GM23338 (cell line): ENCODE measurements at regions not wholly inside any gene's neighbourhood (a gene's known extent, or its start where the extent isn't known, plus 50 kb on each side); places are given as distances from the start of the nearest gene placed in this dataset.

Source experiments
- ATAC-seq: fragments of 200-7000 bp; cut with Tn5 transposase; 3 replicates; pipeline ENCODE4 v1.9.1; 2020
- DNase-seq: peaks from one replicate; pipeline ENCODE4 v3.0.0-alpha.2; 2015; ENCODE audit warnings: low spot score
- H2AFZ ChIP-seq: fragments of 200-600 bp; sonication (generic); 2 replicates; pipeline ENCODE4 v1.8.0; 2016; ENCODE audit warnings: antibody characterized with exemption, mild to moderate bottlenecking, moderate library complexity
- H3F3A ChIP-seq: fragments of 200-600 bp; sonication (generic); replicated peaks from 2 replicates; pipeline ENCODE4 v1.8.0; 2017; ENCODE audit warnings: antibody characterized with exemption, mixed run types, low read depth
- H3K27ac ChIP-seq: fragments of 200-600 bp; sonication (generic); 2 replicates; pipeline ENCODE4 v1.6.1; 2016; ENCODE audit warnings: low read depth
- H3K27me3 ChIP-seq: fragments of 200-600 bp; sonication (generic); 2 replicates; pipeline ENCODE4 v1.8.0; 2016; ENCODE audit warnings: mild to moderate bottlenecking, mixed run types, moderate library complexity; ENCODE audit not compliant: insufficient read depth
- H3K36me3 ChIP-seq: fragments of 200-600 bp; sonication (generic); 2 replicates; pipeline ENCODE4 v1.8.0; 2016; ENCODE audit warnings: mild to moderate bottlenecking; ENCODE audit not compliant: insufficient read depth
- H3K4me1 ChIP-seq: fragments of 200-600 bp; sonication (generic); 2 replicates; pipeline ENCODE4 v1.8.0; 2016; ENCODE audit warnings: mild to moderate bottlenecking, moderate library complexity; ENCODE audit not compliant: insufficient read depth
- H3K4me2 ChIP-seq: fragments of 200-600 bp; sonication (generic); 2 replicates; pipeline ENCODE4 v1.7.1; 2017; ENCODE audit warnings: mixed run types
- H3K4me3 ChIP-seq: fragments of 200-600 bp; sonication (generic); 2 replicates; pipeline ENCODE4 v1.6.1; 2016; ENCODE audit warnings: mixed run types
- H3K79me2 ChIP-seq: fragments of 200-600 bp; sonication (generic); replicated peaks from 2 replicates; pipeline ENCODE4 v1.8.0; 2017; ENCODE audit warnings: mild to moderate bottlenecking; ENCODE audit not compliant: insufficient read depth
- H3K9me2 ChIP-seq: fragments of 200-600 bp; sonication (generic); 2 replicates; pipeline ENCODE4 v1.8.0; 2017; ENCODE audit not compliant: insufficient read depth
- H4K20me1 ChIP-seq: fragments of 200-600 bp; sonication (generic); replicated peaks from 2 replicates; pipeline ENCODE4 v1.8.0; 2017; ENCODE audit warnings: mild to moderate bottlenecking; ENCODE audit not compliant: insufficient read depth
- H3K27ac Mint-ChIP-seq: 2 replicates; pipeline ENCODE4 v1.8.0; 2020; ENCODE audit warnings: inconsistent platforms, mild to moderate bottlenecking, moderate library complexity, mixed read lengths
- H3K27me3 Mint-ChIP-seq: 3 replicates; pipeline ENCODE4 v1.8.0; 2022; ENCODE audit warnings: low read depth, mild to moderate bottlenecking, moderate library complexity, mixed read lengths, inconsistent platforms; ENCODE audit not compliant: insufficient read depth, poor library complexity
- H3K36me3 Mint-ChIP-seq: 3 replicates; pipeline ENCODE4 v1.8.0; 2021; ENCODE audit warnings: low read depth, mild to moderate bottlenecking, inconsistent platforms, moderate library complexity, mixed read lengths
- H3K4me1 Mint-ChIP-seq: 3 replicates; pipeline ENCODE4 v1.8.0; 2020; ENCODE audit warnings: mild to moderate bottlenecking, inconsistent platforms, mixed read lengths
- H3K4me3 Mint-ChIP-seq: 3 replicates; pipeline ENCODE4 v1.8.0; 2021; ENCODE audit warnings: moderate library complexity, mild to moderate bottlenecking, inconsistent platforms, mixed read lengths
- H3K9me3 Mint-ChIP-seq: 3 replicates; pipeline ENCODE4 v1.8.0; 2020; ENCODE audit warnings: moderate library complexity, mild to moderate bottlenecking, inconsistent platforms, mixed read lengths
- EZH2phosphoT487 ChIP-seq: fragments of 200-600 bp; sonication (generic); IDR thresholded peaks from one replicate; pipeline ENCODE4 v1.8.1; 2018; ENCODE audit warnings: antibody characterized with exemption; ENCODE audit not compliant: unreplicated experiment
- JUNB ChIP-seq: IDR thresholded peaks from one replicate; pipeline ENCODE4 v1.6.1; 2016; ENCODE audit warnings: antibody characterized with exemption; ENCODE audit not compliant: unreplicated experiment
- NANOG ChIP-seq: IDR thresholded peaks from 2 replicates; pipeline ENCODE4 v1.6.1; 2016; ENCODE audit warnings: antibody characterized with exemption, borderline replicate concordance
- POLR2AphosphoS5 ChIP-seq: IDR thresholded peaks from 2 replicates; pipeline ENCODE4 v1.6.1; 2016; ENCODE audit warnings: antibody characterized with exemption, low read depth
- STAT1 ChIP-seq: IDR thresholded peaks from one replicate; pipeline ENCODE4 v1.6.1; 2016; ENCODE audit warnings: antibody characterized with exemption; ENCODE audit not compliant: unreplicated experiment
- ZNF114 ChIP-seq: fragments of 250-450 bp; sonication (Bioruptor Pico); IDR thresholded peaks from 2 replicates; pipeline ENCODE4 v1.5.0; 2020; ENCODE audit warnings: mild to moderate bottlenecking, moderate library complexity
- ZNF331 ChIP-seq: fragments of 250-450 bp; sonication (Bioruptor Pico); IDR thresholded peaks from 2 replicates; pipeline ENCODE4 v1.5.0; 2020; ENCODE audit warnings: low read depth, mild to moderate bottlenecking, moderate library complexity
- ZNF462 ChIP-seq: fragments of 250-450 bp; sonication (Bioruptor Pico); IDR thresholded peaks from 2 replicates; pipeline ENCODE4 v1.5.0; 2020; ENCODE audit warnings: mild to moderate bottlenecking, moderate library complexity
- TF ChIP-seq, protein P1 (sequence below): IDR thresholded peaks from 2 replicates; pipeline ENCODE4 v1.6.1; 2016; ENCODE audit warnings: antibody characterized with exemption

DNA sequence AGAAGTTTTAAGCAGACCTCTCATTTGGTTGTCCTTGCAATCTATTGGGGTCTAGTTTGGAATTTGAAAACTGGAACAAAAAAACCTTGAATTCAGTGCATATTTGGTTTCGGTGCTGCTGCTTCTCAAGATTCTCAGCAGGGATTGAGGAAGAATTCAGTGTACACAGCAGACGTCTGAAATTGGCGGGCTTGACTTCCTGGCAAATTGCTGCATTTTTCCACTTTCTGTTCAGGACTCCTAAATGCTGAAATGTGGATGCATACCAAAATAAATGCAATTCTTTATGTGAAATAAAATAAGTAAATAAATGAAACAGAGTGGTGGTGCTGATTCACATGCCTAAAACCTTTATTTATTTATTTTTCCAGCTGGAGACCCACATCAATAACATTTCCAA is 332.4 kb upstream of the KYNU start:
- H4K20me1 ChIP-seq = no peaks in the 10 kb centered on the region
- TF ChIP-seq EZH2phosphoT487 (no peak), JUNB (no peak), NANOG (no peak), POLR2AphosphoS5 (no peak)
- Mint-ChIP-seq H3K4me3 (no peak overlapping the region), H3K27me3 (no peaks in the 10 kb centered on the region), H3K27ac (no peak overlapping the region), H3K4me1 (peaks cover 8% of the 10 kb centered on the region; the same call in 1 of the 3 replicates), H3K9me3 (peaks cover 5% of the 10 kb centered on the region), H3K36me3 (peaks cover 6% of the 10 kb centered on the region; the same call in 1 of the 3 replicates)
- H3K36me3 ChIP-seq = no peaks in the 10 kb centered on the region
- H3F3A ChIP-seq = no peaks in the 10 kb centered on the region
- H2AFZ ChIP-seq = peak overlapping the region; percentile 39; the same call in 1 of the 2 replicates
- DNase-seq (no peak), ATAC-seq (no peak)
- no peak overlapping the region for H3K4me2 ChIP-seq
- H3K4me1 ChIP-seq = peaks cover 9% of the 10 kb centered on the region; the same call in 1 of the 2 replicates
- H3K27ac ChIP-seq = no peak overlapping the region
- no peak overlapping the region for H3K4me3 ChIP-seq
- H3K27me3 ChIP-seq = no peaks in the 10 kb centered on the region
- no peaks in the 10 kb centered on the region for H3K79me2 ChIP-seq
- H3K9me2 ChIP-seq = no peaks in the 10 kb centered on the region

DNA sequence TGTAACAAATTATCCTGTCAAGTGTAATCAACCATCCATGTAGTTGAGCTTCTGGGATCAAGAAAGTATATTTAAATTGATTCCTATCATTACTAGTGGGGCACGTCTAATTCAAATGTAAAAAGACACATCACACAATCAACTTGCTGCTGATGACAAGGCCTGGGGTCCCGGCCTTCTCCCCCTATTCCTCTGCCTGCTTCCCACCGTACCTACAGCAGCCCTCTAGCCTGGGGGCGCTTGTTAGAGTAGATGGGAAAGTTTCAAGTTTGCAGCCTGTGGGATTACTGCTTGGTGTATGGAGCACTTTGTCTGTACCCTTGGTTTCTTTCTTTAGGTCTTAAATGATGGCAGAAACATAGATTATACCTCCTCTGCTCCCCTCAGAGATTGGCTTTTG is 333.3 kb upstream of the KYNU start:
- H2AFZ ChIP-seq = no peak overlapping the region; the same call in 1 of the 2 replicates
- ATAC-seq = no peak

GRCh38 chr2:142542431-142542910 is 335.0 kb upstream of the KYNU start:
- DNase-seq = no peak
- H2AFZ ChIP-seq = no peak overlapping the region
- no peaks in the 10 kb centered on the region for H3F3A ChIP-seq
- no peaks in the 10 kb centered on the region for H3K27me3 ChIP-seq
- H3K79me2 ChIP-seq = no peaks in the 10 kb centered on the region
- Mint-ChIP-seq H3K4me3 (no peak overlapping the region), H3K27ac (no peak overlapping the region), H3K9me3 (peaks cover 5% of the 10 kb centered on the region), H3K4me1 (peaks cover 8% of the 10 kb centered on the region; the same call in 1 of the 3 replicates), H3K36me3 (peaks cover 5% of the 10 kb centered on the region; the same call in 1 of the 3 replicates), H3K27me3 (no peaks in the 10 kb centered on the region)
- H3K4me2 ChIP-seq = no peak overlapping the region
- peaks cover 9% of the 10 kb centered on the region; the same call in 1 of the 2 replicates for H3K4me1 ChIP-seq
- no peak for ATAC-seq
- no peaks in the 10 kb centered on the region for H3K36me3 ChIP-seq
- no peak overlapping the region for H3K4me3 ChIP-seq
- H3K9me2 ChIP-seq = no peaks in the 10 kb centered on the region; the same call in 1 of the 2 replicates
- no peaks in the 10 kb centered on the region for H4K20me1 ChIP-seq
- no peak overlapping the region for H3K27ac ChIP-seq
- TF ChIP-seq STAT1 = no peak
- no peak for TF ChIP-seq ZNF331 (CRISPR knock-in tag)
- no peak for TF ChIP-seq ZNF114 (CRISPR knock-in tag)
- no peak for TF ChIP-seq NANOG
- no peak for TF ChIP-seq ZNF462 (CRISPR knock-in tag)
- no peak for TF ChIP-seq EZH2phosphoT487

More for the DNA sequence above, 333.3 kb upstream of the KYNU start:
- Histone ChIP-seq H3K9me2 (no peaks in the 10 kb centered on the region), H3K79me2 (no peaks in the 10 kb centered on the region), H3K4me2 (no peak overlapping the region), H3K27me3 (no peaks in the 10 kb centered on the region), H4K20me1 (no peaks in the 10 kb centered on the region), H3F3A (no peaks in the 10 kb centered on the region), H3K4me1 (peaks cover 9% of the 10 kb centered on the region; the same call in 1 of the 2 replicates), H3K27ac (no peak overlapping the region), H3K36me3 (no peaks in the 10 kb centered on the region), H3K4me3 (no peak overlapping the region)
- H3K27ac Mint-ChIP-seq = no peak overlapping the region
- H3K36me3 Mint-ChIP-seq = peaks cover 6% of the 10 kb centered on the region; the same call in 1 of the 3 replicates
- TF ChIP-seq ZNF331 (CRISPR knock-in tag) (no peak), NANOG (no peak)
- TF ChIP-seq, protein P1, sequence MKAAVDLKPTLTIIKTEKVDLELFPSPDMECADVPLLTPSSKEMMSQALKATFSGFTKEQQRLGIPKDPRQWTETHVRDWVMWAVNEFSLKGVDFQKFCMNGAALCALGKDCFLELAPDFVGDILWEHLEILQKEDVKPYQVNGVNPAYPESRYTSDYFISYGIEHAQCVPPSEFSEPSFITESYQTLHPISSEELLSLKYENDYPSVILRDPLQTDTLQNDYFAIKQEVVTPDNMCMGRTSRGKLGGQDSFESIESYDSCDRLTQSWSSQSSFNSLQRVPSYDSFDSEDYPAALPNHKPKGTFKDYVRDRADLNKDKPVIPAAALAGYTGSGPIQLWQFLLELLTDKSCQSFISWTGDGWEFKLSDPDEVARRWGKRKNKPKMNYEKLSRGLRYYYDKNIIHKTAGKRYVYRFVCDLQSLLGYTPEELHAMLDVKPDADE = no peak
- no peak overlapping the region for H3K4me3 Mint-ChIP-seq
- H3K27me3 Mint-ChIP-seq = no peaks in the 10 kb centered on the region
- peaks cover 5% of the 10 kb centered on the region for H3K9me3 Mint-ChIP-seq
- H3K4me1 Mint-ChIP-seq = peaks cover 8% of the 10 kb centered on the region; the same call in 1 of the 3 replicates
- no peak for DNase-seq
